ENCODE measurements at regions not wholly inside any gene's neighbourhood (a gene's known extent, or its start where the extent isn't known, plus 50 kb on each side); places are given as distances from the start of the nearest gene placed in this dataset.

DNA sequence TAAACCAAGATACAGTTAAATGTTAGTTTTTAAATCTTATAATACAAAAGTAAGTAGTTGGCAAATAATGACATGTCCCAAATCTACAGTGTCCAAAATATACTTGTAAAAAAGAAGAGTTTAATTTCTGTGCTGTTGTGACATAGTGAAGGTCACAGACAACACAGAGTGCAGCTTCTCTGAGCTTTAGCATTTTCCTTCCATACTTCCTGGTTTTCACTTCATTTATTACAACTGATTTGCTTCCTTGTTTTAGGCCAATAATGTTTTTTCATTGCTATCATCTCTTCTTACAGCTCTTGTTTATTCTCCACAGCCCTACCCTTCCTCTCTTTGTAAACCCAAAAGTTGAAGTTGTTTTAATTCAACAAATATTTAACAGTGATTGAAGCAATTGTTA, 132.4 kb upstream of the TET2 start:
- Histone ChIP-seq H3K9ac (ENCODE audit: low read depth in 1 of 2, low read length in 2 of 2) (no peak overlapping the region), H3K36me3 (ENCODE audit: control insufficient read depth in 1 of 2, insufficient read depth in 2 of 2, low read length in 2 of 2) (no peaks in the 10 kb centered on the region), H3K9me3 (ENCODE audit: control insufficient read depth in 1 of 2, low read length in 2 of 2) (no peaks in the 10 kb centered on the region), H3K27me3 (ENCODE audit: control insufficient read depth in 1 of 2, insufficient read depth in 2 of 2, low read length in 2 of 2) (no peaks in the 10 kb centered on the region), H3K4me1 (ENCODE audit: control insufficient read depth in 1 of 2, insufficient read depth in 2 of 2, low read length in 2 of 2) (no peaks in the 10 kb centered on the region), H3K4me3 (ENCODE audit: low read depth in 1 of 2, low read length in 2 of 2) (no peak overlapping the region), H3K27ac (ENCODE audit: low read depth, low read length) (no peak overlapping the region)

DNA sequence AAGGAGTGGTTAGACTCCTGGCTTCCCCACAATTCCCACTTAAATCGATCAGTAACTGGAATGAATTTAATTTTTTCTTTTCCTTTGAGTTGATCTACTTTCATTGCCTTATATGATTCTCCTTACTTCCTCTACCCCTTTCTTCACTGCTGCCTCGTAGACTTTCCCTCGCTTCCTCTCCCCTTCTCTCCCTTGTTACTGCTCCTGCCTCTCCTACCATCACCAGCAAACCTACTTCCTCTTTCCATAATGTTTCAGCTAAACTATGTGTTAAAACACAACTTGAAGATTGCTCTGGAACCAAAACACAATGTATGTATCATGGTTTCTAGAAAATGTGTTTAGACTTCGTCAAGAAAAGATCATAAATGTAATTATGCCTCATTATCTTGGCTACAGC, 132.0 kb upstream of the TET2 start:
- Histone ChIP-seq H3K36me3 (ENCODE audit: control insufficient read depth in 1 of 2, insufficient read depth in 2 of 2, low read length in 2 of 2) (no peaks in the 10 kb centered on the region), H3K27ac (ENCODE audit: low read depth, low read length) (no peak overlapping the region), H3K9me3 (ENCODE audit: control insufficient read depth in 1 of 2, low read length in 2 of 2) (no peaks in the 10 kb centered on the region), H3K4me1 (ENCODE audit: control insufficient read depth in 1 of 2, insufficient read depth in 2 of 2, low read length in 2 of 2) (no peaks in the 10 kb centered on the region), H3K27me3 (ENCODE audit: control insufficient read depth in 1 of 2, insufficient read depth in 2 of 2, low read length in 2 of 2) (no peaks in the 10 kb centered on the region), H3K9ac (ENCODE audit: low read depth in 1 of 2, low read length in 2 of 2) (no peak overlapping the region), H3K4me3 (ENCODE audit: low read depth in 1 of 2, low read length in 2 of 2) (no peak overlapping the region)

DNA sequence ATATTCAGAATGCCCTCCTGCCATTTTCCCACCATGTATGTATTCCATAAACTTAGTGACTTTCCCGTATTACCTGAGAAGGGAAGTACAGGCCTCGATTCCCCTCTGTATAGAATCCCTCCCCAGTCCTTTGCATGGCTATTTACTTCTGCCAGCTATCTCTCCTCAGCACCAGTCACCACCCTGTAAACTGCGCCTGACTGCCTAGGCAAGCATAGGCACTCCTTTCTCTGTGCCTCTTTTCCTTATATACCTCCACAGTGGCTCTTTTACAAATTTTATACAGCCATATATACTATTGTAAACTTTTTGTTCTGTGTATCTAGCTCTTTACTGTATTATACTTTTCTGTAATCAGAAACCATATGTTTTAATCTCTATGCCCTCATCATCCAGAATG, 130.9 kb upstream of the TET2 start:
- Histone ChIP-seq H3K9me3 (ENCODE audit: control insufficient read depth in 1 of 2, low read length in 2 of 2) (no peaks in the 10 kb centered on the region), H3K4me1 (ENCODE audit: control insufficient read depth in 1 of 2, insufficient read depth in 2 of 2, low read length in 2 of 2) (no peaks in the 10 kb centered on the region), H3K9ac (ENCODE audit: low read depth in 1 of 2, low read length in 2 of 2) (no peak overlapping the region), H3K36me3 (ENCODE audit: control insufficient read depth in 1 of 2, insufficient read depth in 2 of 2, low read length in 2 of 2) (no peaks in the 10 kb centered on the region), H3K27me3 (ENCODE audit: control insufficient read depth in 1 of 2, insufficient read depth in 2 of 2, low read length in 2 of 2) (no peaks in the 10 kb centered on the region), H3K27ac (ENCODE audit: low read depth, low read length) (no peak overlapping the region), H3K4me3 (ENCODE audit: low read depth in 1 of 2, low read length in 2 of 2) (no peak overlapping the region)

DNA sequence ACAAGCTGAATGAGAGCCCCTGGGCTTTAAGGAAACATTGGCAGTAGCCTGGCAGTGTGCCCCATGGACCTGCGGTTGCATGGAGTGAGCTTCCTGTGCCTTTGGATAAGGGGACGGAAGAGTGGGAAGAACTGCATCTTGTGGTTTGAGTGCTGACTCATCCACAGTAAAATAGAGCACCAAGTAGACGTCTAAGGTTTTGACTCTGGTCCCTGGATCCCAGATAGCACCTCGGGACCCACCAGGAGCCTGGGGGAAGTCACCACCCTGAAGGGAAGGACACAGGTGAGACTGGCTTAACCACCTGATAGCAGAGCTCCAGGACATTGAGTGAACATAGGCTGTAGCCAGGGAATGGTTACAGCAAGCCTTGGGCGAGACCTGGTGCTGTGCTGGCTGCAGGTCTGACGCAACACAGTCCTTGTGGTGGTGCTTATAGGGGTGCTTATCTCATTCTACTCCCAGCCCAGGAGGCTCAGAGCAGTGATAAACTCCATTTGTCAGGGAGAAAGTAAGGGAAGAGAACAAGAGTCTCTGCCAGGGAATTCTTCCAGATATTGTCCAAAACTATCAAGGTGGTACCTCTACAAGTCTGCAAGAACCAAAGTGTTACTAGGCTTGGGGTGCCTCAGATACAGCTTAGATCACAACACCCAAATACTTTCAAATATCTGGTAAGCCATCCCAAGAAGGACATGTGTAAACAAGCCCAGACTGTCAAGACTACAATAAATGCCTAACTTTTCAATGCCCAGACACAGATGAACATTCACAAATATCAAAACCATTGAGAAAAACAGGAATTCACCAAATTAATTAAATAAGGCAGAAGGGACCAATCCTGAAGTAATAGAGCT, 123.6 kb upstream of the TET2 start:
- Histone ChIP-seq H3K4me1 (ENCODE audit: control insufficient read depth in 1 of 2, insufficient read depth in 2 of 2, low read length in 2 of 2) (no peaks in the 10 kb centered on the region), H3K27me3 (ENCODE audit: control insufficient read depth in 1 of 2, insufficient read depth in 2 of 2, low read length in 2 of 2) (no peaks in the 10 kb centered on the region), H3K4me3 (ENCODE audit: low read depth in 1 of 2, low read length in 2 of 2) (no peak overlapping the region), H3K27ac (ENCODE audit: low read depth, low read length) (no peak overlapping the region), H3K9me3 (ENCODE audit: control insufficient read depth in 1 of 2, low read length in 2 of 2) (no peaks in the 10 kb centered on the region), H3K36me3 (ENCODE audit: control insufficient read depth in 1 of 2, insufficient read depth in 2 of 2, low read length in 2 of 2) (no peaks in the 10 kb centered on the region), H3K9ac (ENCODE audit: low read depth in 1 of 2, low read length in 2 of 2) (no peak overlapping the region)

DNA sequence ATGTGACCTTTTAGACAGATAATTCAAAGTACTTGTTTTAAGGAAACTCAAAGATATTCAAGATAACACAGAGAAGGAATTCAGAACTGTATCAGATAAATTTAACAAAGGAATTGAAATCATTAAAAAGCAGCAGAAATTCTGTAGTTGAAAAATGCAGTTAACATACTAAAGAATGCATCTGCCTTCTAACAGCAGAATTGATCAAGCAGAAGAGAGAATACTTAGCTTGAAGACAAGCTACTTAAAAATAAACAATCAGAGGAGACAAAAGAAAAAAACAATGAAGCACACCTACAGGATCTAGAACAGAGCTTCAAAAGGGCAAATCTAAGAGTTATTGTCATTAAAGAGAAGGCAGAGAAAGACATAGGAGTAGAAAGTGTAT, 123.0 kb upstream of the TET2 start:
- no peaks in the 10 kb centered on the region for H3K27me3 ChIP-seq (ENCODE audit: control insufficient read depth in 1 of 2, insufficient read depth in 2 of 2, low read length in 2 of 2)
- no peaks in the 10 kb centered on the region for H3K36me3 ChIP-seq (ENCODE audit: control insufficient read depth in 1 of 2, insufficient read depth in 2 of 2, low read length in 2 of 2)
- no peak overlapping the region for H3K4me3 ChIP-seq (ENCODE audit: low read depth in 1 of 2, low read length in 2 of 2)
- no peaks in the 10 kb centered on the region for H3K9me3 ChIP-seq (ENCODE audit: control insufficient read depth in 1 of 2, low read length in 2 of 2)
- H3K9ac ChIP-seq (ENCODE audit: low read depth in 1 of 2, low read length in 2 of 2): no peak overlapping the region
- H3K27ac ChIP-seq (ENCODE audit: low read depth, low read length): no peak overlapping the region
- no peaks in the 10 kb centered on the region for H3K4me1 ChIP-seq (ENCODE audit: control insufficient read depth in 1 of 2, insufficient read depth in 2 of 2, low read length in 2 of 2)

DNA sequence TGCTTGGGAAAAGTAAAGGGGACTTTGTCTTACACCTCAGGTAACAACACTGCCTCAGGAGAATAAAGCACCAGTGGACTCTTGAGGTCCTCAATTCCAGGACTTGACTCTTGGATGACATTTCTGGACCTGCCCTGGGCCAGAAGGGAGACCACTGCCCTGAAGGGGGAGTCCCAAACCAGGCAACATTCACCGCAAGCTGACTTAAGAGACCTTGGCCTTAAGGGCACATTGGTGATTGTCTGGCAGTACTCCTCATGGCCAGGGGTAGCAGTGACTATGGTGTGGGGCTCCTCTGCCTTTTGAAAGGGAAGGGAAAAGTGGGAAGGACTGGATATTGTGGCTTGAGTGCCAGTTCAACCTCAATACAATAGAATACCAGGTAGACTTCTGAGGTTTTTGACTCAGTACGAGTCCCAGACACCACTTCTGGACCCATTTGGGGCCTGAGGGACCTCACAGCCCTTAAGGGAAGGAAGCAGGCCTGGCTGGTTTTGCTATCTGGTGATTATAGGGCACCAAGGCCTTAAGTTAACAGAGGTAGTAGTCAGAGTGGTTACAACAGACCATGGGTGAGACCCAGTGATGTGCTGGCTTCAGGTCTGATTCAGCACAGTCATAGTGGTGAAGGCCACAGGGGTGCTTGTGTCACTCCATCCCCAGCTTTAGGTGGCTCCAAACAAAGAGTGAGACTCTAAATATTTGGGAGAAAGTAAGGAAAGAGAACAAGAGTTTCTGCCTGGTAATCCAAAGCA, 121.2 kb upstream of the TET2 start:
- Histone ChIP-seq H3K9me3 (ENCODE audit: control insufficient read depth in 1 of 2, low read length in 2 of 2) (no peaks in the 10 kb centered on the region), H3K27ac (ENCODE audit: low read depth, low read length) (no peak overlapping the region), H3K36me3 (ENCODE audit: control insufficient read depth in 1 of 2, insufficient read depth in 2 of 2, low read length in 2 of 2) (no peaks in the 10 kb centered on the region), H3K27me3 (ENCODE audit: control insufficient read depth in 1 of 2, insufficient read depth in 2 of 2, low read length in 2 of 2) (no peaks in the 10 kb centered on the region), H3K9ac (ENCODE audit: low read depth in 1 of 2, low read length in 2 of 2) (no peak overlapping the region), H3K4me1 (ENCODE audit: control insufficient read depth in 1 of 2, insufficient read depth in 2 of 2, low read length in 2 of 2) (no peaks in the 10 kb centered on the region), H3K4me3 (ENCODE audit: low read depth in 1 of 2, low read length in 2 of 2) (no peak overlapping the region)

DNA sequence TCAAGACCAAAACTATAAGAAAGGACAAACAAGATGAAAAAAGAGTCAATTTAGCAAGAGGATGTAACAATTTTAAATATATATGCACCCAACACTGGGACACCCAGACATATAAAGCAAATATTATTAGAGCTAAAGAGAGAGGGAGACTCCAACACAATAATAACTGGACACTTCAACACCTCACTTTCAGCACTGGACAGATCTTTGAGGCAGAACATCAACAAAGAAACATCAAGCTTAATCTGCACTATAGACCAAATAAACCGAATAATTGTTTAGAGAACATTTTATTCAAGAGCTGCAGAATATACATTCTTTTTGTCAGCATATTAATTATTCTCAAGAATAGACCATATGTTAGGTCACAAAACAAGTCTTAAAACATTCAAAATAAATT, 109.7 kb upstream of the TET2 start:
- Histone ChIP-seq H3K4me1 (ENCODE audit: control insufficient read depth in 1 of 2, insufficient read depth in 2 of 2, low read length in 2 of 2) (no peaks in the 10 kb centered on the region), H3K4me3 (ENCODE audit: low read depth in 1 of 2, low read length in 2 of 2) (no peak overlapping the region), H3K27ac (ENCODE audit: low read depth, low read length) (no peak overlapping the region), H3K27me3 (ENCODE audit: control insufficient read depth in 1 of 2, insufficient read depth in 2 of 2, low read length in 2 of 2) (no peaks in the 10 kb centered on the region), H3K9ac (ENCODE audit: low read depth in 1 of 2, low read length in 2 of 2) (no peak overlapping the region), H3K9me3 (ENCODE audit: control insufficient read depth in 1 of 2, low read length in 2 of 2) (no peaks in the 10 kb centered on the region), H3K36me3 (ENCODE audit: control insufficient read depth in 1 of 2, insufficient read depth in 2 of 2, low read length in 2 of 2) (no peaks in the 10 kb centered on the region)

DNA sequence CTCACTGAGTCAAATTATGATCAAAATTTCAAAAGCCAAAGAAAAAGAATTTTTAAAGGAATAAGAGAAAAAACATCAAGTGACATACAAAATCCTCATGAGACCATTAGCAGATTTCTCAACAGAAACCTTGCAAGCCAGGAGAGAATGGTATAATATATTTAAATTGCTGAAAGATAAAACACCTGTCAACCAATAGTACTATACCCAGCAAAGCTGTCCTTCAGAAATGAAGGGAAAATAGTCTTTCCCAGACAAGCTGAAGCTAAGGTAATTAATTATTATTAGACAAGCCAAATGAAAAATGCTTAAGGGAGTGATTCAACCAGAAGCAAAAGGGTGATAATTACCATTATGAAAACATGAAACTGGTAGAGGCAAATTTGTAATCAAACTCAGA, 104.2 kb upstream of the TET2 start:
- Histone ChIP-seq H3K9me3 (ENCODE audit: control insufficient read depth in 1 of 2, low read length in 2 of 2) (no peaks in the 10 kb centered on the region), H3K9ac (ENCODE audit: low read depth in 1 of 2, low read length in 2 of 2) (no peak overlapping the region), H3K4me3 (ENCODE audit: low read depth in 1 of 2, low read length in 2 of 2) (no peak overlapping the region), H3K36me3 (ENCODE audit: control insufficient read depth in 1 of 2, insufficient read depth in 2 of 2, low read length in 2 of 2) (no peaks in the 10 kb centered on the region), H3K4me1 (ENCODE audit: control insufficient read depth in 1 of 2, insufficient read depth in 2 of 2, low read length in 2 of 2) (no peaks in the 10 kb centered on the region), H3K27ac (ENCODE audit: low read depth, low read length) (no peak overlapping the region), H3K27me3 (ENCODE audit: control insufficient read depth in 1 of 2, insufficient read depth in 2 of 2, low read length in 2 of 2) (no peaks in the 10 kb centered on the region)

DNA sequence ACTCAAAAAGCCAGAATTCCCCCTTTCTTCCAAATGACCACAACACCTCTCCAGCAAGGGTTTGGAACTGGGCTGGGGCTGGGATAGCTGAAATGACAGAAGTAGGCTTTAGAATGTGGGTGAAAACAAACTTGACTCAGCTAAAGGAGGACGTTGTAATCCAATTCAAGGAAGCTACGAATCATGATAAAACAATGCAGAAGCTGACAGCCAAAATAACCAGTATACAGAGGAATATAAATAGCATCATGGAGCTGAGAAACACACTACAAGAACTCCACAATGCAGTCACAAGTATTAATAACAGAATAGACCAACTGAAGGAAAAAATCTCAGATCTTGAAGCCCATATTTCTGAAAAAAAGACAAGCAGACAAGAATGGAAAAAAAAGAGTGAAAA, 95.8 kb upstream of the TET2 start:
- peaks cover 0 to 2% of the 10 kb centered on the region in 2 donors for H3K9me3 ChIP-seq (ENCODE audit: control insufficient read depth in 1 of 2, low read length in 2 of 2)
- H3K27ac ChIP-seq (ENCODE audit: low read depth, low read length): no peak overlapping the region

DNA sequence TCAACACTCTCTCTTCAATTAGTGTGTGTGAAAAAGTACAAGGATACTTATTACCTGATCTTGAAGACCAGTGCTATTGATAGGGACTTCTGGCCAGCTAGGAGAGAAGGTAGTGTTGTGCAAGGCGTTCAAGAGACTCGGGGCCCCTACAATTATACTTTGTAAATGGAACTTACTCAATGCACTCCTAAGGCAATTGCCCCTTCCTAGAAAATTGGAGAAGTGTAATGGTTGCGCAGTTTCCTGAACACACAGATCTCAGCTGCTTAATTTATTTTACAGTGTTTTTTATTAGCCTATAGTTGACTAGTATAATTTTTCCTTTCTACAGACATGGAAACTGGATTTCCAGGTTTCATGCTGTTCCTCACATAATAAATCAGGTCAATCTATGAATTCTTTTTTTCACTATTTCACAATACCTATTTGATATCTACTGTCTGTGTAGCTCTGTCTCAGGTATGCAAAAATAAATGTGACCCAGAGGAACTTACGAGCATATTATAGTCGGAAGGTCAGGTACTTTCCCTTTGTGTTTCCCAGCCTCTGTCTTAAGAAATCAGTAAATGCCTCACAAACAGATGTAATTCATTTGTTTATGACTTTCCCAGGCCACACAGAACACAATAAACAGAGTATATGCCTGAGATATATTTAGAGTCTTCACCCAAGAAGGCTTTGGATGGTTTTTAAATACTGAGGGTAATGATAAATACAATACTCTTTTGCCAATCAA, 89.1 kb upstream of the TET2 start:
- H3K27ac ChIP-seq (ENCODE audit: low read depth, low read length): no peak overlapping the region
- no peaks in the 10 kb centered on the region for H3K9me3 ChIP-seq (ENCODE audit: control insufficient read depth in 1 of 2, low read length in 2 of 2)

More for the DNA sequence above, 95.8 kb upstream of the TET2 start:
- H3K4me1 ChIP-seq (ENCODE audit: control insufficient read depth in 1 of 2, insufficient read depth in 2 of 2, low read length in 2 of 2): no peaks in the 10 kb centered on the region
- H3K27me3 ChIP-seq (ENCODE audit: control insufficient read depth in 1 of 2, insufficient read depth in 2 of 2, low read length in 2 of 2): no peaks in the 10 kb centered on the region
- no peaks in the 10 kb centered on the region for H3K36me3 ChIP-seq (ENCODE audit: control insufficient read depth in 1 of 2, insufficient read depth in 2 of 2, low read length in 2 of 2)
- no peak overlapping the region for H3K9ac ChIP-seq (ENCODE audit: low read depth in 1 of 2, low read length in 2 of 2)
- H3K4me3 ChIP-seq (ENCODE audit: low read depth in 1 of 2, low read length in 2 of 2): no peak overlapping the region

More for the DNA sequence above, 89.1 kb upstream of the TET2 start:
- Histone ChIP-seq H3K36me3 (ENCODE audit: control insufficient read depth in 1 of 2, insufficient read depth in 2 of 2, low read length in 2 of 2) (no peaks in the 10 kb centered on the region), H3K27me3 (ENCODE audit: control insufficient read depth in 1 of 2, insufficient read depth in 2 of 2, low read length in 2 of 2) (no peaks in the 10 kb centered on the region), H3K9ac (ENCODE audit: low read depth in 1 of 2, low read length in 2 of 2) (no peak overlapping the region), H3K4me1 (ENCODE audit: control insufficient read depth in 1 of 2, insufficient read depth in 2 of 2, low read length in 2 of 2) (peaks cover 0 to 4% of the 10 kb centered on the region in 2 donors), H3K4me3 (ENCODE audit: low read depth in 1 of 2, low read length in 2 of 2) (no peak overlapping the region)
